GM18520 (cell line): ENCODE measurements at regions not wholly inside any gene's neighbourhood (a gene's known extent, or its start where the extent isn't known, plus 50 kb on each side); places are given as distances from the start of the nearest gene placed in this dataset.

Source experiments
- ATAC-seq: cut with Tn5 transposase; IDR thresholded peaks from one replicate; pipeline ENCODE4 v1.9.1; 2021; ENCODE audit not compliant: unreplicated experiment

- ATAC-seq: no peak
These were observed 176.6 kb upstream of the POU3F2 start for GRCh38 chr6:98657764-98658163.

GRCh38 chr6:98669371-98669770 is 165.0 kb upstream of the POU3F2 start:
- no peak for ATAC-seq

GRCh38 chr6:98670045-98670746 is 164.2 kb upstream of the POU3F2 start:
- no peak for ATAC-seq

- ATAC-seq: no peak
These were observed 161.5 kb upstream of the POU3F2 start for GRCh38 chr6:98672681-98673475.

GRCh38 chr6:98678481-98678880 is 155.9 kb upstream of the POU3F2 start:
- no peak for ATAC-seq

GRCh38 chr6:98686008-98686601 is 148.3 kb upstream of the POU3F2 start:
- ATAC-seq: no peak

GRCh38 chr6:98687752-98688151 is 146.6 kb upstream of the POU3F2 start:
- no peak for ATAC-seq

- no peak for ATAC-seq
These were observed 139.1 kb upstream of the POU3F2 start for GRCh38 chr6:98695091-98695801.

- no peak for ATAC-seq
These were observed 123.0 kb upstream of the POU3F2 start for GRCh38 chr6:98711380-98711779.

- ATAC-seq: no peak
These were observed 118.0 kb upstream of the POU3F2 start for GRCh38 chr6:98716341-98716740.

GRCh38 chr6:98717322-98717877 is 117.0 kb upstream of the POU3F2 start:
- ATAC-seq: no peak

GRCh38 chr6:98717988-98718387 is 116.4 kb upstream of the POU3F2 start:
- no peak for ATAC-seq

GRCh38 chr6:98724537-98724936 is 109.8 kb upstream of the POU3F2 start:
- no peak for ATAC-seq

- ATAC-seq: no peak
These were observed 87.1 kb upstream of the POU3F2 start for GRCh38 chr6:98747273-98747672.

- no peak for ATAC-seq
These were observed 86.4 kb upstream of the POU3F2 start for GRCh38 chr6:98747960-98748359.

- ATAC-seq: no peak
These were observed 74.9 kb upstream of the POU3F2 start for GRCh38 chr6:98759459-98759858.

- no peak for ATAC-seq
These were observed 69.9 kb upstream of the POU3F2 start for GRCh38 chr6:98764373-98764911.

GRCh38 chr6:98769546-98769945 is 64.8 kb upstream of the POU3F2 start:
- ATAC-seq: no peak

- ATAC-seq: no peak
These were observed 59.2 kb upstream of the POU3F2 start for GRCh38 chr6:98775205-98775604.

GRCh38 chr6:98777762-98778161 is 56.6 kb upstream of the POU3F2 start:
- ATAC-seq: peak; percentile 99

- no peak for ATAC-seq
These were observed 54.8 kb upstream of the POU3F2 start for GRCh38 chr6:98779618-98780017.
